HCEC 1CT (cell line): ENCODE measurements at regions not wholly inside any gene's neighbourhood (a gene's known extent, or its start where the extent isn't known, plus 50 kb on each side); places are given as distances from the start of the nearest gene placed in this dataset.
"Not testable (repeated sequence)": the region's sequence is repeated elsewhere in the genome, so short reads cannot be mapped to it uniquely, and the experiment has no call there.

Source experiments
- DNase-seq: peaks from one replicate; pipeline ENCODE4 v3.0.0-alpha.2; 2017

DNA sequence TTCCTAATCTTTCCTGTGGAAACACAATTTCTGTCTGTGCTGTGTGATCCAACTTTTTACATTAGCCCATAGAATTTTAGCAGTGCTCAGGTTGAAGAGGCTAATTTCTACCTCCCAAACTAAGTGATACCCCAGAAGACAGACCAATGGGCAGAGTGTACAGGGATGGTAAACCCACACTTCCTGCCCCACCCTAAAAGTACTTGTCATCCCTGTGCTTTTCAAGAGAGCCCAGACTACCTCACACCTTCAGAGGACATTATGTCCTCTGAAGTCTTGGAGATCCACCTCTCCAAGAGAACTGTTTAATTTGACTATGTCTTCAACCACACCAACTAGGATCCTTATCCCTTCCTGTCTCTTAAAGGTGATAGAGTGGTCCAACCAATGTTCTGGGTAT is 82.0 kb upstream of the ACSL1 start:
- no peak for DNase-seq

DNA sequence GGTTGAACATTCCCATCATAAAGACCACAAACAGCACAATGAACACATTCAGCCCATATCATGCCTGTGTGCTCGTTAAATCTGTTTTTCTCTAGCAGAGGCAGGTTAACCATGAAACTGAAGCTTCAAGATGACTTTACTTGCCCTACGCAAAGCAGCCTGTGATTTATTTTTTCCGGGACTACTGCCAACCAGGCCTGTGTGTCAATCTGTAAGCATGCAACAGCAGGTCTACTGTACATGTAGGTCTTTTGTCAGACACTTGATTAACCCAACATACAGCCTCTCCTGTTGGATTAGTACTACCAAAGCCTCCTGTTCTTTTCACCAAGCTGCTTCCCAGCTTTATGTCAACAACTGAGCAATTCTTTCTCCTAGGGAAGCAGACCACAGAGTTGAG is 85.5 kb upstream of the ACSL1 start:
- no peak for DNase-seq

DNA sequence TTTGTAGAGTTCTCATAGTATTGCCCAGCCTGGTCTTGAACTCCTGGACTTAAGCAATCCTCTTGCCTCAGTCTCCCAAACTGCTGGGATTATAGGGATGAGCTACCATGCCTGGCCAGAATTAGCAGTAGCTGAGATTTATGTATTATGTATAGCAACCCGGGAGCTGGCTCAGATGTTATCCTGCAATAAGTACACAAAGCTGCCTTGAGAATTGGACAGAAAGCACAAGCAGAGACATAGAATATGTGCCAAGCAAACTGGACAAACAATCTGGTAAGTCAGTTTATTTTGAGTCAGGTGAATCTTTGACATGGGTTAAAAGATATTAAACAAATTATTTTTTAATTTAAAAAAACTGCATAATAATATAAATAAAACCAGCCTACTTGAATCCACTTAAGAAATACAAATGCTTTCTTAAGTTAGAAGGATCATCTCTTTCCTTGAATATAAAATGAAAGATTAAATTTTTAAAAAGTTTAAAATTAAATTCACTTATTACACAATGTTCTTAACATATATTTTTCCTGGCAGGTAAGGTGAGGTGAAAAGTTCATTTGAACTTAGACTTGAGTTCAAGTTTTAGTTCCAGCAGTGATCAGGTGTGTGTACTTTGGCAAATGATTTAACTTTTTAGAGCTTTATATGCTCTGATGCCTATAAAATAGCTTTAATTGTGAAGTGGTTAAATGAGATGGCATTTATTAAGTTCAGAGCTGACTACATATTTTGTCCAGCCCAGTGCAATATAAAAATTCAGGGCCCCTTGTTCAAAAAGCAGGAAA is 87.8 kb upstream of the ACSL1 start:
- DNase-seq = no peak

DNA sequence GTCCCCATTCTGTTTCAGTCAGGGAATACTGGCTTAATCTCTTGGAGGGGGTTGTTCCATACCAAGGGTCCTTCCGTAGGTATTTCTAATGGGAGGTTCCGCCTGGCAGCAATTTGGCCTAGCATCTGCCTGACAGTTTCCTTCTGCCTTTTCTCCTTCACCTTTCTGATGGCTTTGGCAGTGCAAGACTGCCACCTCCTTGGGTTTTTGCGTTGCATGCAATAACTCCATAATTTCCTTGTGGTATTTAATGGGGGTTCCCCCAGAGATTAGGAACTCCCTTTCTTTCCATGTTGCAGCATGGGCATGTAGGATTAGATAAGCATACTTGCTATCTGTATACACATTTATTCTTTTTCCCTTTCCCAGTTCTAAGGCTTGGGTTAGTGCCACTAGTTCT is 93.0 kb upstream of the ACSL1 start:
- not testable (repeated sequence) for DNase-seq

DNA sequence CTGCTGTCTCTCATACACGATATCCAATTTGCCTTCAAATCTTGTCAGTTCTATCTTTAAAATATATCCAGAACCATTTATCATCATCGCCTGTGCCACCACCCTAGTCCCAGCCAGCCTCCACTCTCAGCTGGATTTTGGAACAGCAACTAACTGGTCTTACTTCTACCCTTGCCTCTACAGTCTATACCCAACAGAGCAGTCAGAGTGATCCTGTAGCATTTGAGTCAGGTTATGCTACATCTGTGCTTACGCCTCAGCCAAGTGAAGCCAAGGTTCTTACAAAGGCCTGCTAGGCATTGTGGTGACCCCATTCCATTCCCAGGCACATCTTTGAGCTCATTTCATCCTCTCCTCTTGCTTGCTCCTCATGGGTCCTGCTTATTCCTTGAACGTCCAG is 95.7 kb upstream of the ACSL1 start:
- no peak for DNase-seq

DNA sequence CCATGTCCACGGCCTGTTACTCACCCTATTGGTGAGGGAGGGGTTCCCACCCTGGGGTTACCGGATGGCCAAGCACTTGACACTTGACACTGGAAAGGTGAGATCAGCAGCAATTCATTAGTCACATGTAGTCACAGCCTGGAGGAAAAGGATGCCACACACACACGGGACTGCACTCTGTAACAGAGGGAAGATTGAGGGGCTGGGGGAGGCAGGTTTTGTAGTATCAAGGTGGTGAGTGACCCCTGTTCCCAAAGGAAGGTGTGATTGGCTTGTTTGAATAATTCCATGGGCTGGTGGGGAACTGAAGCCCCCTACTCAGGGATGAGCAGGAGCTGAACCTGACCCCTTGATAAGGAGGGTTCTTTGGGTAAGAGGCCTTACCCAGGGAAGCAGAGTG is 96.0 kb upstream of the HELT start:
- no peak for DNase-seq

DNA sequence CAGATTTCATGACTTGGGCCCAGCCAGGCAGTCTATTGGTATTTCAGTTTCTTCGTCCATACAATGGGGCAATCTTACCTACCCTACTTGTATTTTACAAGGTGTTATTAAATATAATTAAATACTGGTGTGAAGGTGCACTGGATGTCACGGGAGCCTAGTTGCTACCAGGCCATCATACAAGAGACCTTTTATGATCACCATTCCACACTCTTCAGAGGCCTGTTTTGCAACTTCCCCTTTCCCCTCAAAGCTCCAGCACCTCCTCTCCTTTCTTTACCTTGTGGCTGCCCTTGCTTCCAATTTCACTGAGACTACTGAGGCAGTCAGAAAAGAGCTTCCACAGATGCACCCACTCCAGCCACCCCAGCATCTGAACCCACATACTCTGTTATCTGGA is 93.8 kb upstream of the HELT start:
- no peak for DNase-seq

DNA sequence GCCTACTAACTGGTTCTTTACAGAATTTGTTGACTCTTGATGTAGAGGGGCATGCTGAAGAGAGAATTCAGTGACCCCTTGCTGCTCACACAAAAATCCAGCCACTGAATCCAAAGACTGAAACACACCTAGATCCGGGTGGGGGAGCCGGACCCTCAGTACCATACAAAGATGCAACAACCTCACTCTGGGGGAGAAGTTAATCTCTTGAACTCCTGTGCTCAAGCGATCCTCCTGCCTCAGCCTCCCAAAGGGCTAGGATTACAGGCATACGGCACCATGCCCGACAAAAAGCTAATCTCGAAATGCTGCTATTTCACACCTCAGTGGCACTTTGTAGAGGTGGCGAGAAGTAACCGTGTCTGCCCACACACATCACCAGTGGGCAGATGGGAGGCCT is 88.8 kb upstream of the HELT start:
- no peak for DNase-seq

DNA sequence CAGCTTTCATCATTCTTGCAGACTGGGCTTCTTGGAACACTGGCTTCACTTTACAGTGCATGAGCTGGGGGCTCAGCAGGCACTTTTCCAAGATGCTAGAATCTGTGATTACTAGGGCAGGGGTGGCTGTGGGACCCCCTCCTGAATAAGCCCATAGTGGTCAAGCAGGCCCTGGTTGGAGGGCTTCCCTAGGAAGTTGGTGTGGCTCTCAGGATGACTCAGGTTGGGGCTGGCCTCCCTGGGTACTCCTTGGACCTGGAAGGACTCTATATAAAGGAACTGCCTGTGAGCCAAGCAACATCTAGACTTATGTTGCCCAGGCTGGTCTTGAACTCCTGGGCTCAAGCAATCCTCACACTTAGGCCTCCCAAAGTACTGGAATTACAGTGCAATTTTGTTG is 88.3 kb upstream of the HELT start:
- DNase-seq = no peak

DNA sequence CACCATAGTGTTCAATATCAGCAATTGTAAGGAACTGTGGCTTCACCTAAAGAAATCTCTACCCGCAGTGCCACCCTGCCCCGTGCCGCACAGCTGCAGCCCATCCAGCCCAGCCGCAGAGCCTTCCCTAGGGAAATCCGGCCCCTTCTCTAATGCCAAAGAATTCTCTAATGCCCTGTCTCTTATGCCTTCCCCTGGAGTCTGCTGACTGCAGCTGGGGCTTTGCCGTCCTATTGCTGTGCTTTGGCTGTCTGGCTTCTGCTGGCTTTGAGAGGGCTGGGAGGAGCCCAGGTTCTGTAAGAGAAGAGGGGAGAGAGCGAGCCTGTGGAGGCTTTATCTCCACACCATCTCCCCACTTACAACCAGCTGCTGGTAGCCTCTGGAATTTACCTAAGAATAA is 85.9 kb upstream of the HELT start:
- DNase-seq = no peak

DNA sequence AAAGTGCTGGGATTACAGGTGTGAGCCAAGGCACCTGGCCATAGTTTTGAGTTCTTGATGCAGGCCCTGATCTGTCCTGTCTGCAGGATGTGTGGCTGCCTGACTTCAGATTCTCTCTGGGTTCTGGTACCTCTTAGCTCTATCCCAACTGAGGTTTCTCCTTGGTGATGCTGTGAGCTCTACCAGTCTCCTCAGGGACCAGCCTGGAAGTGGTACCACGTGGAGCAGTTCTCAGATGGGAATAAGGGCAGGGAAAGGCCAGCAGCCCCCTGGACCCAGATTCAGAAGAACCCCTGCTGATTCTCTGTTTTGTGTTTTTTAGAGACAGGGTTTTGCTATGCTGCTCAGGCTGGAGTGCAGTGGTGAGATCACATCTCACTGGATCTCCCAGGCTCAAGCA is 85.0 kb upstream of the HELT start:
- no peak for DNase-seq

DNA sequence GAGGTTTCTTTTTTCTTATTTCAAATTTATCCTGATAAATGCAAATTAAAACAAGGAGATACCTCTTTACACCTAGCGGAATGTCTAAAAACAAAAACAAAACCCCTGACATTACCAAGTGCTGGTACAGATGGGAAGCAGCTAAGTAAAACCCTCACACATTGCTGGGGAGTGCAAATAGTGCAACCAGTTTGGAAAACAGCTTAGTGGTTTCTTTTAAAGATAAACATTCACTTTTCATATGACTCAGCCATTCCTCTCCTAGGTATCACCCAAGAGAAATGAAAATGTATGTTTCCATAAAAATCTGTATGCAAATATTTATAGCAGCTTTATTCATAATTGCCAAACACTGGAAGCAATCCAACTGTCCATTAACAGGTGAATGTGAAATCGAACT is 84.1 kb upstream of the HELT start:
- peak; percentile 2 for DNase-seq

DNA sequence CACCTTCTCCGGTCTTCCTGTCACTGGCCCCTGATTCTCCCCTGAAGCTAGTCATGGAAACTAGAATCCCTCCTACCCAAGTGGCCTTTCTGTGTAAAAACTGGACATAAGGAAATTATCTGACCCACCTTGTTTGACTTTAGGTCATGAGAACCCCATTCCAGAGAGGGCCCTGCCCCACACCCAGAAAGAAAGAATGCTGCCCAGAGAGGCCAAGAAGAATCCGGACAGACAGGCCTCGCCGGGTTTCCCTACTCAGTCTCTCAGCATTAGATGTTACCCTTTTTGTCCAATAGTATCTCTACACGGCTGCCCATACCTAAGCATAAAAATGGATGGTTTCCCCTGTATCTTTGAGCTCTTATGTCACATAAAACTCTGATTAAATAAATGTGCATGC is 83.3 kb upstream of the HELT start:
- no peak for DNase-seq

DNA sequence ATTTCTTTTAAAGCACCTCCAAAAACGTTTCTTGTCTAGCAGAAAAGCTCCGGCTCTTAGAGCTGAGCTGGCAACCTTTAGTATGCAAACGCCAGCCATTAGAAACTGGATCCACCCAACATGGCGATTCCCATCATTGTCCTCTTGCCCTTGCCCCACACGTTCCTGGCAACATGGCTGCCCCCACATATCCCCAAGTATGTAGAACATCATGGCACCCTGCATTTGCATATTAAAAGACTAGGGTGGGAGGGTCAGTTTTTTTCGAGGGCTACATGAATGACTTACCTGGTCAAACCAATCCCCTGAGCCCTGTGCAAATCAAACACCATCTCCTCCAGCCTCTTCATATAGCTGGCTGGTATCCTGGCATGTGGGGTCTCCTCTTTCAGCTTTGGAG is 82.2 kb upstream of the HELT start:
- no peak for DNase-seq

DNA sequence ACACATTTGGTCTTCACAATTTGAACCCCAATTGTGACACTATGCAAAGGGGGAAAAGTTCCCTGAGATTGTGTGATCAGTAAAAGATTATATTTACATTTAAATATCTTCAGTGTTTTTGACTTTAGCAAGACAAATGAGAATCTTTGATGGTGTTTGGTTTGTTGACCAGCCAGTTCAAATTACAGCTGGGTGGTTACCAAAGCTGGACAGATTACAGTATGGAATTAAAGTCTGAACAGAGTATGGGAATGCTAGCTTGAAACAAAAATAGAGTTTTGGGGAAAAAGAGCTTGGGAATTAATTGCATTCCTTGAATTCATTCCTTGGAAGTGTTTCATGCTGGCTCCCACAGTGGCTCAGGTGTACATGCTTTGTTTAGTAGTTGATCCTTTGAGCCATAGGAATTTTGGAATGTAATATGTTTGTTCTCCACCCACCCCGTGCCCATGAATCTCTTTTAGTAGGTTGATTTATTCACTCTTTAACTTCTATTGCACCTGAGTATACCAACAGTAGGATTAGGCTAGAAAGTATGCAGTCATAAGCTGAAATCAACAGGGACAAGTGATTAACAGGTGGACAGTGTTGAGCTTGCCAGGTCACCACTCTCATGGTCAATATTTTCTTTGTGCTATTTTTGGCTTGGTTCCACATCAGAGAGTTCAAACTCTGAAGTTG is 81.1 kb upstream of the HELT start:
- DNase-seq = no peak

DNA sequence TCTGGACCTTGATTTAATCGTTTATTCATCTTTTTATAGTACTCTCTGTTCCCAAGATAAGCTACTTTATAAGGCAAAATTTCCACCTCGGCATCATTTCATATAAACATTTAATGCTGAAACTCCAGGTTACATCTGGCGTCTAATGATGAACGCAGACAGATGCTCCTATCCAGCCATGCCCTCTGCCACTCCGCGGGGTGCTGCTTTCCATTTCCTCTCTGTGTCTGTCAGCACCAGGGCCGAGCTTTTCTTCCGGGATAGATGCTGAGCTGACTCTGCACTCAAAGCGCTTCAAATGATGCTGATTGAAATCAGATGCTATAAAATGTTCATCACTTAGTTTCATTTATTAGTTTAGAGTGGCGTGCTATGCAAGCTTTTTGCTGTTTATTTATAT is 80.5 kb upstream of the HELT start:
- DNase-seq = no peak

DNA sequence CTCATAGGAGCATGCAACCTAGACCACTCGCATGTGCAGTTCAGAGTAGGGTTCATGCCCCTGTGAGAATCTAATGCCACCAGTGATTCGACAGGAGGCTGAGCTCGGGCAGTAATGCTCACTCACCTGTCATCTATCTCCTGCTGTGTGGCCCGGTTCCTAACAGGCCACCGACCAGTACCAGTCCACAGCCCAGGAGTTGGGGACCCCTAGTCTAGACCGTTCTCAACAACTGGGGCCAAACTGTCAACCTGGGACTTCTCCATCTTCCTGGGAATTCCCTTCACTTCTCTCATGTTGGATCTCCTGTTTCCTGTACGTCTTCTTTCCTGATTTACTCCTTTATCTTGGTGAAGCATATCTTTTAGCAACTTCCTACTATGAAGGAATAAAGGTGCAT is 79.4 kb upstream of the HELT start:
- DNase-seq = no peak

DNA sequence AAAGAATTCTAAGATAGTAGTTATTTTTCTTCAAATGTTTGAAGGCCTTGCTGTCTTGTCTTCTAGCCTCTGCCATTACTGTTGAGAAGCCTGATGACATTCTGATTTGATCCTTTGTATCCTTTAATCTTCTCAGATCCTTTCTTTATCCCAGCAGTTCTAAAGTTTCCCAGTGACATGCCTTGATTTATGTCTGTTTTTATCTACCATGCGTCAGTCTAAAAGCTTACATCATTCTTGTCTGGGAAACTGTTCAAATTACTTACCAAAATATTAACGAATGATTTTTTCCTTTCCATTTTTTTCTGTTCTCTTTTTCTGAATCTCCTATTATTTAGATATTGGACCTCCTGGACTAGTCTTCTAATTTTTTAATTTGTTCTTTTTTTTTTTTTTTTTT is 78.3 kb upstream of the HELT start:
- DNase-seq = no peak

DNA sequence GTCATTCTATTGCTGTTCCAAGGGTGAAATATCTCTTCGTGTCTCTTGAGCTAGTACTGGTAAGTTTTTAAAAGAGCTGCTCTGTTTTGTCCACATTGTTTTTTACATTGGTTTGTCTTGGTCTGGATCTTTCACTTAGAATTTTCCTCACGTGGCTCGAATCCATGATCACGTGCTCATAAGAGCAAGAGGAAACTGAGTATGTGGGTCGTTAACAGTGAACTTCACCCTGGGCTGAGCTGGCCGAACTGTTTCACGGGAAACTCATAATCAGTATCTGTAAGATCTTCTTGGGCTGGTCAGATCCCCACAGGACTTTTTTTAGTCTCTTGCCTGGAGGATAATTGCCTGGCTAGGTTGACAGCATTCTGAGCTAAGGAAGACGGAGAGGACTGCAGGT is 77.8 kb upstream of the HELT start:
- no peak for DNase-seq

DNA sequence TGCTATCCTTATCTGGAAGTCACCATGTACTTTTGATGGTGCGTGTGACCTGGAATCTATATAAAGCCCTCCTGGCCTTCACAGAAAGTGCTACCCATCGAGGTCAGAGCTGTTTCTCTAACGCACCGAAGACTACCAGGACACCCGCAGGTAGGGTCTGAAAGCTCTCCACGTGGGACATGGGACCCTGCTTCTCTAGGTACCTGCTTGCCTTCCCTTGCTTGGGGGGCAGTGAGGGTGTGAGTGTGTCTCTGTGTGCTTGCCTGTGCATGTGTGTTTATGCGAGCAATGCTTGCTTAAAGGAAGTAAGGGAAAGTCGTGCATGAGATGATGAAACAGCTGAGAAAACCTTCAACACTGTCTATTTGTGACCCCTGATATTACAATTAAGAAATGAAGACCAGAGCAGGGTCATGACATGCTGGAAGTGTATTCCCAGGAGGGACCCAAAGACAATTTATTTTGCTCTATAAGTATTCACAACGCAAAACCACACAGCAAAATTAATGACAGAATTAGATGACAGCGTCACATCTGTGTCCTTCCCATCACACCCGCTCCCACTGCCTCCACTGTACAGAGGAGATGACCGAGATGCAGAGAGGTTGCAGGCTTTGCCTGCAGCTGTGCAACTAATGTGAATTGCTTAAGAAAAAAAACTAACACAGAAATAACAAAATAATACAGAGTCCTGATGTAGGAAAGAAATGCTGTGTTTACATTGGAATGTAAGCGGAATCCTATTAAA is 76.4 kb upstream of the HELT start:
- DNase-seq = no peak

DNA sequence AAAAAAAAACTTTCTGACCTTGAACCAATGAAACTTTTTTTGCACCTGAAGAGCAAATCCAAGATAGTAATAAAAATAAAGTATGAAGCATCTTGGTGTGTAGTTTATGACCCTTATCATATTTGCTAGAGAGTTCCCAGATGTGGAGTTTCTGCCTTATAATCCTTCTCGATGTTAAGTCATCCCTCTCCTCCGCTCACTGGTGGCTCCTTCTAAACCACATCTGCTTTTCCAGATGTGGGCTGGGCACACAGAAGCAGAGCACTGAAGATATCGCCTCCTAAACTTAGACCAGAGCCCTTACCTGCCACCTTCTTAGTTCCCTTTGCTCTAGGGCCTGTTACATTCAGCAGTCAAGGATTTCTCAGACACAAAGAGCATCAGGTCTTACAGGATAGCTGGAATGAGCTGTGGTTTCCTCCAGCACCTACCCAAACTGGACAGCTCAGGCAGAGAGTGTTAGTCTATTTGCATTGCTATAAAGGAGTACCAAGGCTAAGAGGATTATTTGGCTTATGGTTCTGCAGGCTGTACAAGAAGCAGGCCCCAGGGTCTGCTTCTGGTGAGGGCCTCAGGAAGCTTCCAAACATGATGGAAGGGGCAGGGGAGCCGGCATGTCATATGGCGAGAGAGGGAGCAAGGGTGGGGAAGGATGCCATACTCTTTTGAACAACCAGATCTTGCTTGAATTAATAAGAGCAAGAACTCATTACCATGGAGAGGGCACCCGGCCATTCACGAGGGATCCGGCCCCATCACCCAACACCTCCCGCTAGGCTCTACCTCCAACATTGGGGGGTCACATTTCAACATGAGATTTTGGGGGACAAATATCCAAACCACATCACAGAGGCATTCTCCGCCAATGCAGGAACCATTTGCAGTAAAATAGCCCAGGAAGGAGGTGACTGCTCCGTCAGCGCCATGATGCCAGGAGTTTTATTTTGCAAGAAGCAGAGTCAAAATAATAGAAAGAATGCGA is 75.6 kb upstream of the HELT start:
- no peak for DNase-seq

DNA sequence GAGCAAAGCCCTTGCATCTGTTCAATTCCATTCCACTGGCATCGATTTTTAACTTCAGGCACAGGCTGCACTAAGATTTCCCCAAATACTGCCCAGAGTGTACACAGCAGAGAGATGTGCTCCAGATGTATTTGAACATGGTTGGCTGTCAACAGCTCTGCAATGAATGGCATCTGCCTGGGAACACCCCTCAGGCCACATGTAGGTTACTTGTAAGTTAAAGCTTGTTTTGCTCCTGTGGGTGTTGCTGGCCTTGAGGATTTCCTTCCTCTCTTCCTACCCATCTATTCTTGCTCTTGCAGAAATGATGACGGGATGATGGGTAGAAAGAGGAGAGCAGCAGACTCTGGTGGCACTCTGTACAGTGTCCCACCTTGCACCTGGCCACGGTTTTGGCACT is 69.3 kb upstream of the HELT start:
- DNase-seq = no peak
